Astrocyte of the spinal cord (primary cell): ENCODE measurements at regions not wholly inside any gene's neighbourhood (a gene's known extent, or its start where the extent isn't known, plus 50 kb on each side); places are given as distances from the start of the nearest gene placed in this dataset.

Experiments
- DNase-seq: peaks from one replicate; pipeline ENCODE4 v3.0.0; 2011; ENCODE audit warnings: low read depth, low spot score
- H3K4me3 ChIP-seq: 2 replicates; pipeline ENCODE4 v1.5.1; 2011; ENCODE audit warnings: low read depth, mild to moderate bottlenecking, low read length, moderate library complexity
- CTCF ChIP-seq: IDR thresholded peaks from 2 replicates; pipeline ENCODE4 v1.5.1; 2012; ENCODE audit warnings: low read depth, mild to moderate bottlenecking, low read length, inconsistent platforms
- in situ Hi-C: cut with HindIII; loops from 2 replicates; pipeline ENCODE4 v1.10.0; 2017; ENCODE audit warnings: low sequenced_read_pairs

GRCh38 chr1:30648408-30649000 lies 74.9 kb downstream of the MATN1 start:
- in situ Hi-C loops: no loop called here
- no peak for DNase-seq
- no peak overlapping the region for H3K4me3 ChIP-seq
- TF ChIP-seq CTCF: no peak

GRCh38 chr1:30645807-30646206 lies 77.6 kb downstream of the MATN1 start:
- no peak for TF ChIP-seq CTCF
- in situ Hi-C loops: no loop called here
- no peak for DNase-seq

GRCh38 chr1:30642391-30643120 lies 80.8 kb downstream of the MATN1 start:
- TF ChIP-seq CTCF: no peak
- no peak for DNase-seq
- H3K4me3 ChIP-seq: no peak overlapping the region
- in situ Hi-C loops: no loop called here

More at GRCh38 chr1:30645807-30646206, 77.6 kb downstream of the MATN1 start:
- no peak overlapping the region for H3K4me3 ChIP-seq

- H3K4me3 ChIP-seq: no peak overlapping the region
- TF ChIP-seq CTCF: no peak
- in situ Hi-C loops: no loop called here
- no peak for DNase-seq
Measured at GRCh38 chr1:30641572-30642353, 81.6 kb downstream of the MATN1 start.

GRCh38 chr1:30639881-30640452 lies 83.4 kb downstream of the MATN1 start:
- no peak for TF ChIP-seq CTCF
- no peak for DNase-seq
- in situ Hi-C loops: no loop called here
- H3K4me3 ChIP-seq: no peak overlapping the region

- no peak for DNase-seq
- in situ Hi-C loops: no loop called here
- TF ChIP-seq CTCF: no peak
- no peak overlapping the region for H3K4me3 ChIP-seq
Measured at GRCh38 chr1:30638811-30639210, 84.6 kb downstream of the MATN1 start.
